SK-N-SH treated with all-trans-retinoic acid at 6 μM for 48 hours (cell line): ENCODE measurements at regions not wholly inside any gene's neighbourhood (a gene's known extent, or its start where the extent isn't known, plus 50 kb on each side); places are given as distances from the start of the nearest gene placed in this dataset.

Source experiments
- ATAC-seq: fragments of 200-7000 bp; cut with Tn5 transposase; 3 replicates; pipeline ENCODE4 v1.9.1; 2020; ENCODE audit warnings: mild to moderate bottlenecking, moderate library complexity
- ARNTL ChIP-seq: fragments of 450-650 bp; formaldehyde crosslinking; IDR thresholded peaks from 2 replicates; pipeline ENCODE4 v1.5.0; 2020; ENCODE audit warnings: low read depth, mild to moderate bottlenecking, moderate library complexity, borderline replicate concordance
- BACH2 ChIP-seq: fragments of 250-450 bp; sonication (Bioruptor Pico); IDR thresholded peaks from 2 replicates; pipeline ENCODE4 v1.9.0; 2021; ENCODE audit warnings: mild to moderate bottlenecking, borderline replicate concordance
- CSDC2 ChIP-seq: fragments of 250-450 bp; sonication (Bioruptor Pico); IDR thresholded peaks from 2 replicates; pipeline ENCODE4 v1.5.0; 2020; ENCODE audit warnings: mild to moderate bottlenecking, moderate library complexity
- CSRNP3 ChIP-seq: fragments of 250-450 bp; sonication (Bioruptor Pico); IDR thresholded peaks from 2 replicates; pipeline ENCODE4 v1.5.1; 2021; ENCODE audit warnings: mild to moderate bottlenecking, moderate library complexity
- ESRRG ChIP-seq: fragments of 250-450 bp; sonication (Bioruptor Pico); IDR thresholded peaks from 2 replicates; pipeline ENCODE4 v1.6.1; 2021; ENCODE audit warnings: mild to moderate bottlenecking
- GLIS3 ChIP-seq: fragments of 250-450 bp; sonication (Bioruptor Pico); IDR thresholded peaks from 2 replicates; pipeline ENCODE4 v1.5.0; 2020; ENCODE audit warnings: mild to moderate bottlenecking, moderate library complexity
- ISL1 ChIP-seq: fragments of 250-450 bp; sonication (Bioruptor Pico); IDR thresholded peaks from 2 replicates; pipeline ENCODE4 v2.1.2; 2022; ENCODE audit warnings: mild to moderate bottlenecking, moderate library complexity
- OSR1 ChIP-seq: fragments of 250-450 bp; sonication (Bioruptor Pico); IDR thresholded peaks from 2 replicates; pipeline ENCODE4 v1.8.0; 2022; ENCODE audit warnings: moderate library complexity, mild to moderate bottlenecking, inconsistent platforms
- PPARA ChIP-seq: fragments of 250-450 bp; sonication (Bioruptor Pico); IDR thresholded peaks from 2 replicates; pipeline ENCODE4 v1.5.0; 2020; ENCODE audit warnings: mild to moderate bottlenecking, borderline replicate concordance
- RARB ChIP-seq: fragments of 250-450 bp; sonication (Bioruptor Pico); IDR thresholded peaks from 2 replicates; pipeline ENCODE4 v1.8.0; 2021; ENCODE audit warnings: mild to moderate bottlenecking, moderate library complexity
- SNAI2 ChIP-seq: fragments of 250-450 bp; sonication (Bioruptor Pico); IDR thresholded peaks from 2 replicates; pipeline ENCODE4 v1.5.0; 2020; ENCODE audit warnings: mild to moderate bottlenecking, moderate library complexity
- TCF4 ChIP-seq: fragments of 250-450 bp; sonication (Bioruptor Pico); IDR thresholded peaks from 2 replicates; pipeline ENCODE4 v1.8.0; 2021; ENCODE audit warnings: mild to moderate bottlenecking, moderate library complexity, borderline replicate concordance
- TSHZ2 ChIP-seq: fragments of 250-450 bp; sonication (Bioruptor Pico); IDR thresholded peaks from 2 replicates; pipeline ENCODE4 v1.5.0; 2020; ENCODE audit warnings: mild to moderate bottlenecking, moderate library complexity
- ZC3H10 ChIP-seq: fragments of 250-450 bp; sonication (Bioruptor Pico); IDR thresholded peaks from 2 replicates; pipeline ENCODE4 v1.5.1; 2021; ENCODE audit warnings: mild to moderate bottlenecking, moderate library complexity
- ZFP3 ChIP-seq: fragments of 250-450 bp; sonication (Bioruptor Pico); IDR thresholded peaks from 2 replicates; pipeline ENCODE4 v1.5.0; 2020; ENCODE audit warnings: mild to moderate bottlenecking, moderate library complexity
- ZFP30 ChIP-seq: fragments of 450-650 bp; formaldehyde crosslinking; IDR thresholded peaks from 2 replicates; pipeline ENCODE4 v1.5.0; 2022; ENCODE audit warnings: mild to moderate bottlenecking, moderate library complexity
- ZNF565 ChIP-seq: fragments of 450-650 bp; formaldehyde crosslinking; conservative IDR thresholded peaks from 2 replicates; pipeline ENCODE4 v1.5.0; 2020; ENCODE audit warnings: low read depth, mild to moderate bottlenecking, moderate library complexity
- ZNF70 ChIP-seq: fragments of 450-650 bp; formaldehyde crosslinking; IDR thresholded peaks from 2 replicates; pipeline ENCODE4 v1.5.0; 2020; ENCODE audit warnings: mild to moderate bottlenecking, moderate library complexity
- ZNF8 ChIP-seq: fragments of 450-650 bp; formaldehyde crosslinking; IDR thresholded peaks from 2 replicates; pipeline ENCODE4 v1.5.0; 2020; ENCODE audit warnings: mild to moderate bottlenecking, moderate library complexity
- TF ChIP-seq, protein P1 (sequence below): fragments of 250-450 bp; sonication (Bioruptor Pico); IDR thresholded peaks from 2 replicates; pipeline ENCODE4 v1.8.0; 2021; ENCODE audit warnings: low read depth, mild to moderate bottlenecking, moderate library complexity, borderline replicate concordance
- TF ChIP-seq, protein P2 (sequence below): fragments of 250-450 bp; sonication (Bioruptor Pico); IDR thresholded peaks from 2 replicates; pipeline ENCODE4 v1.5.1; 2020; ENCODE audit warnings: low read depth, mild to moderate bottlenecking, moderate library complexity

DNA sequence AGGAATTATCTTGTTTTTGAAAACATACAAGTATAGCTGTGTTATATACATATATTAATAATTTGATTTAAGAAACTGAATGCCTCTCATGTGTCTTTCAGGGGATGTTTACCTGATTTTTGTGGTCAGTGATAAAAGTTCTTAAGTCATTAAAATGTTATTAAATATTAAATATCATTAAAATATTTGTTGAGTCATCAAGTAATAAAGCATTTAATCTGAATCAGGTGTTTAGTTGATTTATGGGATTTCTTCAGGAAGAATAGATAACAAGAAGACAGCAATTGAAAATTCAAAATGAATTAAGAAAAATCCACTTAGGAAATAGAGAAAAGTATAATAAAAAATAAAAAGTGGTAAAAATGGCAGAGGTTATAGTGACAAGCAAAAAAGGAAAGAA, 361.9 kb upstream of the EYS start:
- TF ChIP-seq ZNF565 (CRISPR knock-in tag), result no peak
- TF ChIP-seq RARB (CRISPR knock-in tag), result no peak
- TF ChIP-seq, protein P1, sequence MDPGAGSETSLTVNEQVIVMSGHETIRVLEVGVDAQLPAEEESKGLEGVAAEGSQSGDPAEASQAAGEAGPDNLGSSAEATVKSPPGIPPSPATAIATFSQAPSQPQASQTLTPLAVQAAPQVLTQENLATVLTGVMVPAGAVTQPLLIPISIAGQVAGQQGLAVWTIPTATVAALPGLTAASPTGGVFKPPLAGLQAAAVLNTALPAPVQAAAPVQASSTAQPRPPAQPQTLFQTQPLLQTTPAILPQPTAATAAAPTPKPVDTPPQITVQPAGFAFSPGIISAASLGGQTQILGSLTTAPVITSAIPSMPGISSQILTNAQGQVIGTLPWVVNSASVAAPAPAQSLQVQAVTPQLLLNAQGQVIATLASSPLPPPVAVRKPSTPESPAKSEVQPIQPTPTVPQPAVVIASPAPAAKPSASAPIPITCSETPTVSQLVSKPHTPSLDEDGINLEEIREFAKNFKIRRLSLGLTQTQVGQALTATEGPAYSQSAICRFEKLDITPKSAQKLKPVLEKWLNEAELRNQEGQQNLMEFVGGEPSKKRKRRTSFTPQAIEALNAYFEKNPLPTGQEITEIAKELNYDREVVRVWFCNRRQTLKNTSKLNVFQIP (CRISPR knock-in tag), result no peak
- no peak for TF ChIP-seq OSR1 (CRISPR knock-in tag)
- ATAC-seq, result no peak

DNA sequence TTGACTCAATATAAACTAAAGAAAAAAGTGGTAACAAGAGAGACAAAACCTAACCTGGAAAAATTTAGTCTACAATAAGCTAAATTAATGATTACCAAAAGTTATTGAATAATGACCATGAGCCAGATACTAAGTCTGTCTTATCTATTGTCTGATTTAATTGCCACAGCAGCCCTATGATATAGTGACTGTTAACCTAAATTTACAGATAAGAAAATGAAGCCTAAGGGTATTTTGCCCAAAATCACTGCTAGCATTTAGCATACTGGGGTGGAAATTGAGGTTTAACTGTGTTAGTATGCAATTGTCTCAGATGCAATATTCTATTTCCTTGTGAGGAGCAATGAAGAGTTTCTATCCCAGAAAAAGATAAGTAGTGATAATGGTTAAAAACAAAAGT, 361.0 kb upstream of the EYS start:
- ATAC-seq, result no peak
- TF ChIP-seq ZNF565 (CRISPR knock-in tag), result no peak
- TF ChIP-seq TCF4 (CRISPR knock-in tag), result peak; percentile 44; the same call in 1 of the 2 replicates
- TF ChIP-seq, all 23 proteins: peak for 1

DNA sequence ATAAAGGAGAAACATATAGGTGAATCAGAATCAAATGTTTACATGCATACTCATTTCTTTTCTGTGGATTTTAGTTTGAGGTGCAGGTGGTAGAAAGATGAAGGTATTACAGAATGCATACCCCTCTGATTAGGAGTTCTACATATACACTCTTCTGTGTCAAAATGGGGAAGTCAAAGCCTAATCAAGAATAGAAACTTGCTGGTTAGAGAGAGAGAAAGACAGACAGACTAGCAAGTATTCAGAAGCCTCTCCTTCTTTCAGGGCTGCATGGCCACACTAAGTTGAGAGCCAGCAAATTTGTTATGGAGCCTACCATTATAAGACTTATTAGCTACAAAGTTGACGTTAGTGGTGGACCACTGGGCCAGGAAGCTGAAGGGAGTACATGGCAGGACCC, 358.3 kb upstream of the EYS start:
- ATAC-seq, result no peak

GRCh38 chr6:66057034-66057433, 350.0 kb upstream of the EYS start:
- no peak for ATAC-seq
- TF ChIP-seq ZNF70 (CRISPR knock-in tag) (no peak), SNAI2 (CRISPR knock-in tag) (no peak), ISL1 (CRISPR knock-in tag) (no peak)

More for the DNA sequence above, 358.3 kb upstream of the EYS start:
- TF ChIP-seq ZNF565 (CRISPR knock-in tag) (no peak), OSR1 (CRISPR knock-in tag) (no peak), CSDC2 (CRISPR knock-in tag) (no peak), ZFP30 (CRISPR knock-in tag) (no peak), RARB (CRISPR knock-in tag) (no peak), SNAI2 (CRISPR knock-in tag) (no peak), BACH2 (CRISPR knock-in tag) (no peak), GLIS3 (CRISPR knock-in tag) (no peak), ZC3H10 (no peak), ZFP3 (no peak), ESRRG (CRISPR knock-in tag) (no peak), ARNTL (CRISPR knock-in tag) (no peak), CSRNP3 (CRISPR knock-in tag) (no peak), PPARA (CRISPR knock-in tag) (no peak), TSHZ2 (CRISPR knock-in tag) (no peak), TCF4 (CRISPR knock-in tag) (no peak), ZNF70 (CRISPR knock-in tag) (no peak), ISL1 (CRISPR knock-in tag) (no peak)
- TF ChIP-seq, protein P2, sequence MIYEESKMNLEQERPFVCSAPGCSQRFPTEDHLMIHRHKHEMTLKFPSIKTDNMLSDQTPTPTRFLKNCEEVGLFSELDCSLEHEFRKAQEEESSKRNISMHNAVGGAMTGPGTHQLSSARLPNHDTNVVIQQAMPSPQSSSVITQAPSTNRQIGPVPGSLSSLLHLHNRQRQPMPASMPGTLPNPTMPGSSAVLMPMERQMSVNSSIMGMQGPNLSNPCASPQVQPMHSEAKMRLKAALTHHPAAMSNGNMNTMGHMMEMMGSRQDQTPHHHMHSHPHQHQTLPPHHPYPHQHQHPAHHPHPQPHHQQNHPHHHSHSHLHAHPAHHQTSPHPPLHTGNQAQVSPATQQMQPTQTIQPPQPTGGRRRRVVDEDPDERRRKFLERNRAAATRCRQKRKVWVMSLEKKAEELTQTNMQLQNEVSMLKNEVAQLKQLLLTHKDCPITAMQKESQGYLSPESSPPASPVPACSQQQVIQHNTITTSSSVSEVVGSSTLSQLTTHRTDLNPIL (CRISPR knock-in tag), result no peak

DNA sequence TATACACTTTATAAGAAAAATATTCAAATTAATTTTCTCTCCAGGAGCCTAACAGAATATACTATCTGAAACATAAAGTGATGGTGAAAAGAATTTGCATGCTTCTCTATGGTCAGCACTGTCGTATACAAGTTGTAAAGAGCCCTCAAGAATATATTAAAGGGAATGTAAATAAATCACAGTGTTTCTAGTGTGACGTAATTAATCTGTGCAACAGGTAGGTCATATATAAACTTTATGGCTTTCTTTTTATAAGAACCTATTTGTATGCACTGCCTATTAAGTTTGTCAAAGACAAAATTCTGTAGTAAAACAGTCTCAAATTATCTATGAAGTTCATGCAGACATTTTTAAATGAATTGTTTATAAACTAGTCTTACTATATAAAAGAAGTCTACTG, 347.9 kb upstream of the EYS start:
- no peak for ATAC-seq
- TF ChIP-seq BACH2 (CRISPR knock-in tag) (no peak), PPARA (CRISPR knock-in tag) (no peak), ZNF70 (CRISPR knock-in tag) (no peak), OSR1 (CRISPR knock-in tag) (no peak), CSDC2 (CRISPR knock-in tag) (no peak), ZC3H10 (no peak), GLIS3 (CRISPR knock-in tag) (no peak), SNAI2 (CRISPR knock-in tag) (no peak), ZNF8 (no peak), ARNTL (CRISPR knock-in tag) (no peak), RARB (CRISPR knock-in tag) (no peak), CSRNP3 (CRISPR knock-in tag) (no peak)
- TF ChIP-seq, protein P1 (CRISPR knock-in tag), result no peak
- TF ChIP-seq, protein P2 (CRISPR knock-in tag), result no peak
